Stomach (tissue), 4 donors: ENCODE measurements at regions not wholly inside any gene's neighbourhood (a gene's known extent, or its start where the extent isn't known, plus 50 kb on each side); places are given as distances from the start of the nearest gene placed in this dataset.

Experiments
- CTCF ChIP-seq, 7 experiments: fragments of 450-650 bp in 4 of 7; fragments of 200-600 bp in 3 of 7; sonication (generic) in 3 of 7; IDR thresholded peaks; one replicate each; pipeline ENCODE4 v1.5.1; 2016 to 2019; ENCODE audit warnings: antibody characterized with exemption in 7 of 7, control low read depth in 2 of 7, mild to moderate bottlenecking in 1 of 7
- EP300 ChIP-seq: sonication (generic); formaldehyde crosslinking; IDR thresholded peaks from one replicate; pipeline ENCODE4 v1.6.1; 2017; ENCODE audit warnings: antibody characterized with exemption
- POLR2A ChIP-seq, 4 donors: fragments of 450-650 bp; IDR thresholded peaks; one replicate each; pipeline ENCODE4 v1.6.1; 2016; ENCODE audit warnings: antibody characterized with exemption in 4 of 4, control low read depth in 2 of 4, mild to moderate bottlenecking in 1 of 4, moderate library complexity in 1 of 4
- POLR2AphosphoS5 ChIP-seq, 3 donors: sonication (generic); formaldehyde crosslinking; IDR thresholded peaks; one replicate each; pipeline ENCODE4 v1.6.1; 2016; ENCODE audit warnings: antibody characterized with exemption in 3 of 3

GRCh38 chrX:11995146-11995545, 143.1 kb upstream of the FRMPD4 start:
- TF ChIP-seq EP300 = no peak
- TF ChIP-seq POLR2AphosphoS5 (IDR thresholded peaks at IDR 0.05) = no peak
- no peak for TF ChIP-seq CTCF (IDR thresholded peaks at IDR 0.05)
- no peak for TF ChIP-seq POLR2A (IDR thresholded peaks at IDR 0.05)
